GM18519 (cell line): ENCODE measurements at regions not wholly inside any gene's neighbourhood (a gene's known extent, or its start where the extent isn't known, plus 50 kb on each side); places are given as distances from the start of the nearest gene placed in this dataset.

Experiments used
- ATAC-seq: cut with Tn5 transposase; IDR thresholded peaks from one replicate; pipeline ENCODE4 v1.9.1; 2021; ENCODE audit warnings: mild to moderate bottlenecking, moderate library complexity; ENCODE audit not compliant: unreplicated experiment, low FRiP score

DNA sequence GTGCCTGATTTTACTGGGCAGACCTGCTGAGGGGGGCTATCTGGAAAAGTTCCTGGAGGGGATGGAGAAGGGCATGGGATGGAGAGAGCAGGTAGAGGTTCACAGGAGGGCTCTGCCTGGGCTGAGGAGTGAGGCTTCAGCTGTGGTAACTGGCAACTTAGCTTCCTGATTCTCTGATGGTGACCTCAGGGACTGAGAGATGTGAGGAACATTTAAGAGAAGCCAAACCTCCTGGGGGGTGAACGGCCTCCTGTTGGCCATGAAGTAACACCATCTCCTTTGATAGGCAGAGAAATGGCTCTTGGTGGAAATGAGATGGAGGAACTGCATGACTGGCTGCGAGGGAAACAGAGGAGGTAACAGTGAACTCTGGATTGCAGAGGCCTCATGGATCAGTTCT is 97.3 kb upstream of the ROPN1 start:
- ATAC-seq, result no peak

DNA sequence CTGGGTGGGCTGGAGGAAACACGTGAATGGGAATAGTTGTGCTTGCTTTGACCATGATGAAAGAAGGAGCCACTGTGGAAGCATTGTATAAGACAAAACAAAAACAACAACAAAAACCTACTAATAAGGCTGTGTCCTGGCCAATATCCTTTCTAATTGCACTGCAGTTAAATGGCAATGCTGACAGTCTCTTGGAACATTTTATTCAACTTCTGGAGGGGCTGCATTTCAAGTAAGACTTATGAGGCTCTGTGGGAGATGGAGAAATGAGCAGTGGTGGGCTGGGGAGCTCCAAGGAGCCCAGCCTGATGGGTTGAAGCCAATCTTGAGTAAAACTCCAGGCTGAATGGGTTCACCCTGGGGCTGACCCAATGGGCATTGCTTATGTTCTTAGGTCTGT is 99.8 kb upstream of the ROPN1 start:
- ATAC-seq, result no peak

GRCh38 chr3:124092811-124093210 is 100.9 kb upstream of the ROPN1 start:
- no peak for ATAC-seq

- no peak for ATAC-seq
Observed at GRCh38 chr3:124094496-124094895, 102.6 kb upstream of the ROPN1 start.

DNA sequence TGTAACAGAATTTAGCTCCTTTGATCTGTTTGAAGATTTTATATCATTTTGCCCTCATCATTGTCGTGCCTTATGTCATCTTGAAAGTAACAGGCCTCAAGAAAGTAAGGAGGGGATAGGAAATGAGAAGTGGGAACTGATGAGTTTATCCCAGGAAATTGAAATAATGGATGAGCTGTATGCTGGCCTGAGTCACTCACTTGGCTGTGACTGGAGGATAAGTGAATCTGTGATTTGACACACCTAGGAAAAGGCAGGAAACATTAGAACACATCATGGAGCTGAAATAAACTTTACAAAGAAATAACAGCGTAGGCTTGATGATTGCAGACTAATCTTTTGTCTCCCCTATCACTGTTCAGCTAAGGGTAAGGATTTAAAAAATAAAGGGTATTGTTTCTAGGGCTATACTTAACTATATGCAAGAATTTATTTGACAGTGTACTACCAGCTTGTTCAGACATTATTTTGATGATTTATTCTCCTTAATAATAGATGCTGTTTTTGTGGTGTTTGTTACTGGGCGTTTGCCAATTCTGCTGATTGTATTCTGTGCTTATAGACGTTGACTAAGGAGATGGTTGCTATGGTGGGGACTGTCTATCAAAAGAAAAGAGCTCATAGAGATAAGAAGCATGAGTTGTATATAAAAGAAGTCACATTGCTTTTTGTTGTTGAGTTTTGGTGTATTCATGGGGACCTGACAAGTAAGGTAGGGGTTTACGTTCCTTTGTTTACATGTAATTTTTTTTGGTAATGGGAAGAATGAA is 105.6 kb upstream of the ROPN1 start:
- no peak for ATAC-seq

- ATAC-seq, result no peak
Observed at GRCh38 chr3:124101643-124102042, 109.7 kb upstream of the ROPN1 start.

DNA sequence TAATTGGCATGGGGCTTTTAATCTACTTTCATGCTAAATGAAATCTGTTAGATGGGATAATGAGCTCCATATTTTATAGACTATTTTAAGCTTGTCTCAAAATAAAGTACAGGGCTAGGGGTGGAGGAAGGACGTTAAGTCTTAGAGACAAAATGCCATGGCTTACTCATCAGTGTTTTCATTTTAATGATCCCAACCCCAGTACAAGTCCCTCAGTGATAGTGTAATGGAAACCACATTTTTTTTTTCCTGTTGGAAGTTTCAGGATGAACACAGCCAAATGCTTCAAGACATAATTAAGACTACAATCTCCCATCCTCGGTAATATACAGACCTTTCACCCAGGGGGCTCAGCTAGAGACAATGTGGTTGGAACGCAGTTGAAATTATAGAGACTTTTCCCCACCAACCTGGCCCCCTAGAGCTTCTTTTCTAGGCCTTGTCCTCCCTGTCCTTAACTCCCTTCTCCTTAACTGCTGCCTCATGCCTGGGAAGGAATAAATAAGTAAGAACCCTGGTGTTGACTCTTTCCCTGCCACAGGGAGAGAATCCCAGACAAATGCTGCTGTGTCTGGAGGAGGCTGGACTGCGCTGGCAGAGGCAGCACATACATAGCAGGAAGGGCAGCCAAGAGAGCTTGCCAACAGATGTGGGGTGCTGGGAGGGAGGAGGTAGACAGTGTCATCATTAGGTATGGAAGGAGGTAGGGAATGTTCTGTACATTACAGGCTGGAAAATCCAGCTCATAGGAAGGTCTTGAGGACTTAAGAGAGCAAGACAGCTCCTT is 115.4 kb upstream of the ROPN1 start:
- no peak for ATAC-seq

GRCh38 chr3:124108446-124108845 is 116.5 kb upstream of the ROPN1 start:
- no peak for ATAC-seq

GRCh38 chr3:124113485-124113884 is 121.6 kb upstream of the ROPN1 start:
- no peak for ATAC-seq

- ATAC-seq, result no peak
Observed at GRCh38 chr3:124115279-124115678, 123.4 kb upstream of the ROPN1 start.

GRCh38 chr3:124115956-124116355 is 124.0 kb upstream of the ROPN1 start:
- ATAC-seq, result no peak

- no peak for ATAC-seq
Observed at GRCh38 chr3:124116906-124117305, 125.0 kb upstream of the ROPN1 start.

DNA sequence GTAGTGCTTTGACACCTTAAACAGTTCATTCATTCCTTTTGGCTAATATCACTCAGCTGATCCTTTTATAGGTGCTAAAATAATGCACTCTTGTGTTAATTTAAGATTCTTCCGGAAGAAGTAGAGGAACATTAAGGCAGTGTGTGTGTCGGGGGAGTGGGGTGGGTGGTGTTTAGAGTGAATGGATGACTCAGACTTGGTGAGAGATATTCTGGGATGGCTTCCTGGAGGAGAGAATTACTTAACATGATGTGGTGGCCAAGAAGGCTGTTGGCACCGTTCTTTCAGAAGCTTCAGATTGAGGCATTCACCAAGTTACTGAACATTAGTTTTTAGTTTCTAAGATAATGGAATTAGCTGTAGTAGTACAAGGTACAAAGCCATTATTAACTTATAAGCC is 125.6 kb upstream of the ROPN1 start:
- no peak for ATAC-seq

DNA sequence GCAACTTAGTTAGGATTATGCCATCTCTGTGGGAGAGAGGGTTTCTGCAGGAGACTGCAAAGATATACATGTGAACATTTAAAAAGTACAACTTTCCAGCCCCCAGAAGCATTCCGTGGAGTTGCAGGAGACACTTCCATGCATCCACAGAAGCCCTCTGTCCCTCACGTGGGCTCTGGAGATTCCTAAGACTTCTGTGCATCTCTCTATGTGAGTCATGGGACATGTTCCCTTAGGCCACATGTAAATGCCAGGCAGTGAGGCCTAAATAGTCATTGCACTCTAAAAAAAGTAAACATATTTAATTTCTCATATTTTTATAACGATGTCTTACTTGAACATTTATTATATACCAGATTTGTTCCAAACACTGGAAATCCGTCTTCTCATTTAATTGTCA is 126.5 kb upstream of the ROPN1 start:
- ATAC-seq, result no peak

DNA sequence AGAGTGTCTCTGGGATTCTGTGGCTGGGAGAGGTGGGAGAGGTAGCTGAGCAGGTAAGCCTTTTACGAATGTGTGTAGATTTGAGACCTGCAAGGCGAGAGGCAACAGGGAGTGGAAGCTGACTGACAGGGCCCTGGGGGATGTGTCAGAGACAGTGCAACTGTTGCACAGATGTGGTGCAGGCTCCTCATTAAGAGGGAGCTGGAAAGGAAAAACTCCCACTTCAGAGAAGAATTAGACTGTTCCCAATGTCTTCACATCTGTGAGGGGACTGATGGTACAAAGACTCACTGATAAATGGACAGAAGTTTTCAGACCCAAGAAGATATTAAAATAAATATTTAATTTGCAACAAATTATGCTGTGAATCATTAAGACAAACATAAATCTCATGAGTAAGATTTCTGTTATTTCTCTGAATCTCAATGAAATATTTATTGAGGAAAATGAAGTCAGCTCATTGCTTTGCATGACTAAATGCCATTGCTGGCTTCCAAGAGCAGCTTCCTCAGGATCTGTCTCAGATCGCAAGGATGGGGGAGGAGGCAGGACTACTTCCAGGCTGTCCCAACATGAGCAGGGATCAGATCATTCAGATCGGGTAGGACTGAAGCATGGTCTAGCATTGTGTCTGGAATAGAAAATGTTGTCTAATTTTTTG is 127.3 kb upstream of the ROPN1 start:
- no peak for ATAC-seq

DNA sequence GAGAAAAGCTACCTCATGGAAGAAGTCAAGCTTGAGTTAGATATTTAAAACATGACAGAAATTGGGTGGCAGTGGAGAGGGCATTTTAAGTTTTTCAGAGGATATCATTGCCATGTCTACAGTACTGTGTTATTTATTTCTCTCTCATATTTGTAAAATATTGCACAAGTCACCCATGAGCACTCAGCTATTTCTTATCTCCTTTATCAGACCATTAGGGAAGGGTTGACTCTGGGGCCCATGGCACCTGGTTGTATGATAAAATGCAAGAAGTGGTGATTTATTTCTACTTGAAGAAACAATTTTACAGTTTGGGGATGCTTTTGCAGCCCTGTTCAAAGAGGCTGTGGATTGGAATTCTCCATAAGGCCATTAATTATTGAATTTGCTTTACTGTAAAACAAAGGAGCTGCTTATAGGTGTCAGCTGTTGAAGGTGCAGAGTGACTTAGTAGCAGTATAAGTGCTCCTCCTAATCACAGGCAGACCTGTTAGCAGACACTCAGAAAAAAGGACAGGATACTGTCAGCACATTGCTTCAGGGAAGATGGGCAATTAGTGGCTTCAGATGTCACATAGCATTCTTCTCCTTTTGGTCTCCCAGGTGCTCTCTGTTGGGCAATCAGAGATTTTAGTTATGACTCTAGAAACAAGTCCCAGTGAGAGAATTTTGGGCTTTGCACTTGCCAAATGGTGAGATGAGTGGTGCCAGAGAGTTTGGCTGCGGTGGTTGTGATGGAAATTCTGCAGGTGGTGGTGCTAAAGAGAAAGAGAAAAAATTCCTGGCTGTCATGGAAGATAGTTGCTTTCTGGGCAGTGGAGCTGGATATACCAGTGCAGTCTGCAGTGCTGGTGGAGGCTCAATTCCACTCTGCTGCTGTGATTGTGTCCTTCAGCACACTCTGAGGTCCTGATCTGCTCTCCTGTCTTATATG is 129.7 kb upstream of the ROPN1 start:
- ATAC-seq, result no peak

GRCh38 chr3:124125315-124125714 is 133.4 kb upstream of the ROPN1 start:
- ATAC-seq, result no peak

- ATAC-seq, result no peak
Observed at GRCh38 chr3:124126436-124127023, 134.6 kb upstream of the ROPN1 start.

DNA sequence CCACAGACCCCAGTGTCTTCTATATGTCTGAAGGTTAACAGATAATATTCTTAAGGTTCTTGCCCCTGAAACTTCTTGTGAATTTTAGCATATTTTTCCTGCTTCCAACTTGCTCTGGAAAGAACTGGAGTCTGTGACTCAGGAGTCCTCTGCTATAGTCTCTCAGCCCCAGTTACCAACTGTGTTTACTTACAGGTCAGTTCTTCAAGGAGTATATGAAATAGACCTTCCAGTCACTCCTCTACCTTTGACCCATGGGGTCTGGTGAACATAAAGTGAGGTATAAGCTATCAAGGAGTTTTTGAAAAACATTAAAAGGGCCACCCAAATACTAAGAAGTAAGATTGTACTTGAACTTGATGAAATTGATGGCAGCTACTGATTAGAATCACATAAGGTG is 139.2 kb upstream of the ROPN1 start:
- no peak for ATAC-seq

DNA sequence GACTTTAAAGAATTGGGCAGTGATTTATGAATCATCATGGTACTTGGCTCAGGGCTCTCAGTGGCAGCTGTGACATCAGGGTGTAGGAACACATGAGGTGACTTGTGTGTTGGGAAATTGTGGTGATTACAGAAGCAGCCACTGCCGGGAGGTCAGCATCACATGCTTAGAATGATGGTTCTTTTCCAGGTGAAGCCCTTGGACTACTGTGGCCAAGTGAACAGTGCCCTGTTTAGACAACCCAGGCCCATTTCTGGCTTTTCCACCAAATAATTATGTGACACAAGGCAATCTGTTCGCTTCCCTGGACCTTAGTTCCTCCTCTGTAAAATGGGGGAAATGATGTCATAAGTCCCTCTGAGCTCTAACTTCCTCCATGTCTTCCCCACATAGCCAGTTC is 139.7 kb upstream of the ROPN1 start:
- ATAC-seq, result no peak
